Activated CD4-positive, alpha-beta memory T cell treated with anti-CD3 and anti-CD28 coated beads, Interleukin-2, amount 10 ng/mL, durations not matched to agents 7 days and 5 days (primary cell): ENCODE measurements at regions not wholly inside any gene's neighbourhood (a gene's known extent, or its start where the extent isn't known, plus 50 kb on each side); places are given as distances from the start of the nearest gene placed in this dataset.
"Not testable (repeated sequence)": the region's sequence is repeated elsewhere in the genome, so short reads cannot be mapped to it uniquely, and the experiment has no call there.

Experiments used
- CTCF ChIA-PET: fragments of 350-600 bp; sonication (Branson Sonifier 250); formaldehyde crosslinking; loops from one replicate; lab custom pipeline; 2021; ENCODE audit warnings: antibody characterized with exemption, inconsistent platforms; lab: Charles Lee
- POLR2A ChIA-PET: fragments of 350-600 bp; sonication (Branson Sonifier 250); formaldehyde crosslinking; loops from one replicate; lab custom pipeline; 2021; ENCODE audit warnings: antibody characterized with exemption; lab: Charles Lee
- DNase-seq: peaks from one replicate; pipeline ENCODE4 v3.0.0-alpha.2; 2020
- H3K27ac Mint-ChIP-seq: one replicate; pipeline ENCODE4 v1.8.0; 2021; ENCODE audit warnings: mild to moderate bottlenecking, mixed read lengths
- H3K27me3 Mint-ChIP-seq: one replicate; pipeline ENCODE4 v1.8.0; 2021; ENCODE audit warnings: mixed read lengths
- H3K36me3 Mint-ChIP-seq: one replicate; pipeline ENCODE4 v1.8.0; 2021; ENCODE audit warnings: low read depth, mixed read lengths
- H3K4me1 Mint-ChIP-seq: one replicate; pipeline ENCODE4 v1.8.0; 2021; ENCODE audit warnings: mixed read lengths
- H3K4me3 Mint-ChIP-seq: one replicate; pipeline ENCODE4 v1.8.0; 2021; ENCODE audit warnings: mild to moderate bottlenecking, mixed read lengths
- H3K9me3 Mint-ChIP-seq: one replicate; pipeline ENCODE4 v1.8.0; 2021; ENCODE audit warnings: mixed read lengths

GRCh38 chr4:179165862-179166261 lies 1723.6 kb upstream of the AGA start:
- Mint-ChIP-seq H3K27me3 (no peaks in the 10 kb centered on the region), H3K4me3 (no peak overlapping the region), H3K4me1 (no peaks in the 10 kb centered on the region), H3K27ac (no peak overlapping the region), H3K36me3 (no peaks in the 10 kb centered on the region), H3K9me3 (peaks cover 31% of the 10 kb centered on the region)
- ChIA-PET CTCF (no interaction called here), POLR2A (no interaction called here)
- no peak for DNase-seq

DNA sequence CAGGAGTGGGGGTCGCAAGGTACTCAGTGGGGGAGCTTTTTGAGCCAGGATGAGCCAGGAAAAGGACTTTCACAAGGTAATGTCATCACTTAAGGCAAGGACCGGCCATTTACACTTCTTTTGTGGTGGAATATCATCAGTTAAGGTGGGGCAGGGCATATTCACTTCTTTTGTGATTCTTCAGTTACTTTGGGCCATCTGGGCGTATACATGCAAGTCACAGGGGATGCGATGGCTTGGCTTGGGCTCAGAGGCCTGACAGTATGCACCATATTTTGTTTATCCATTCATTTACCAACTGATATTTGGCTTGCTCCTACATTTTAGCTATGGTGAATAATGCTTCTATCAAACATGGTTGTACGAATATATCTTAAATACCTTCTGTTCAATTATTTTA lies 1728.1 kb upstream of the AGA start:
- CTCF ChIA-PET, result not testable (repeated sequence)

GRCh38 chr4:179182741-179183140 lies 1740.5 kb upstream of the AGA start:
- no peak overlapping the region for H3K27ac Mint-ChIP-seq
- no peaks in the 10 kb centered on the region for H3K27me3 Mint-ChIP-seq
- ChIA-PET POLR2A (no interaction called here), CTCF (no interaction called here)
- H3K36me3 Mint-ChIP-seq, result no peaks in the 10 kb centered on the region
- no peak overlapping the region for H3K4me3 Mint-ChIP-seq
- no peaks in the 10 kb centered on the region for H3K4me1 Mint-ChIP-seq
- peaks cover 4% of the 10 kb centered on the region for H3K9me3 Mint-ChIP-seq
- no peak for DNase-seq

More for the DNA sequence above, 1728.1 kb upstream of the AGA start:
- H3K27me3 Mint-ChIP-seq, POLR2A ChIA-PET, H3K4me1 Mint-ChIP-seq, H3K36me3 Mint-ChIP-seq, H3K27ac Mint-ChIP-seq, DNase-seq, H3K4me3 Mint-ChIP-seq: not testable (repeated sequence)
- peaks cover 36% of the 10 kb centered on the region for H3K9me3 Mint-ChIP-seq

DNA sequence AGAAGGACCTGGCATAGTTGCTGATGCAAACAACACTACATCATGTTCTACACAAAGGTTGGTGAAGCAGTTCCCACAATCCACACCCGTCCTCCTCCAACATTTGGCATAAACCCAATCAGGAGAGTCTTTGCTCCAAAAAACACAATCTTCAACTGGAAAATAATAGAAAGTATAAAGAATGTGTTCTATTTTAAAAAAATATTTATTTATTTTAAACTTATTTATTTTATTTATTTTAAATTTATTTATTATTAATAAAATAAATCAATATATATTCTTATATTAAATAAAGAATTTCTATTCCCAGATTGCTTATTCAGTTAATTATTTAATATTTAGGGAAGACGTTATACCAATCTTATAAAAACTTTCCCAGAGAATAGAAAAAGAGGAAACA lies 1753.7 kb upstream of the AGA start:
- Mint-ChIP-seq H3K27ac (no peak overlapping the region), H3K4me1 (no peaks in the 10 kb centered on the region), H3K9me3 (no peaks in the 10 kb centered on the region), H3K36me3 (no peaks in the 10 kb centered on the region), H3K4me3 (no peak overlapping the region), H3K27me3 (no peaks in the 10 kb centered on the region)
- POLR2A ChIA-PET, result no interaction called here
- CTCF ChIA-PET, result no interaction called here
- DNase-seq, result no peak

- DNase-seq, result no peak
- Mint-ChIP-seq H3K9me3 (no peaks in the 10 kb centered on the region), H3K4me3 (no peak overlapping the region), H3K27me3 (no peaks in the 10 kb centered on the region), H3K36me3 (no peaks in the 10 kb centered on the region), H3K4me1 (no peaks in the 10 kb centered on the region), H3K27ac (no peak overlapping the region)
- ChIA-PET POLR2A (no interaction called here), CTCF (no interaction called here)
These were observed 1754.3 kb upstream of the AGA start for GRCh38 chr4:179196511-179196910.

DNA sequence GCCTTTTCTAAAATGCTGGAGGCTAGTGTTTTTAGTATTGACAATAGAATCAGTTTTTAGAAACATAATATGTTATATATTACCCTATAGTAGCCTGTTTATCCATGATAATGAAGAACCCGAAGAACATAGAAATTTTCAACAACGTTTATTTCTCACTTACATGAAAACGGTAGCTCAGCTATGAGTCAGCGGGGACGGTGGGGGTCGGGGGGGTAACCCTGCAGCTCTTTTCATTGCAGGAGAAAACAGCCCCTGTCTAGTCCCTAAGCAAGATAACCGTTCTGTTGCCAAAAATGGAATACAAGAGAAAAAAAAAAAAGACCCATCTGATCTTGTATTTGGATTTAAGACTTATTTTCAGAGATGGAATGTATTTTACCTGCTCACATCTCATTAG lies 1758.4 kb upstream of the AGA start:
- Mint-ChIP-seq H3K27me3 (no peaks in the 10 kb centered on the region), H3K4me1 (no peaks in the 10 kb centered on the region), H3K9me3 (no peaks in the 10 kb centered on the region), H3K4me3 (no peak overlapping the region), H3K36me3 (no peaks in the 10 kb centered on the region), H3K27ac (no peak overlapping the region)
- CTCF ChIA-PET, result no interaction called here
- POLR2A ChIA-PET, result no interaction called here
- no peak for DNase-seq

- CTCF ChIA-PET, result no interaction called here
These were observed 1783.4 kb upstream of the AGA start for GRCh38 chr4:179225594-179225993.

GRCh38 chr4:179248821-179249220 lies 1806.6 kb upstream of the AGA start:
- DNase-seq, result no peak
- Mint-ChIP-seq H3K27ac (no peak overlapping the region), H3K36me3 (no peaks in the 10 kb centered on the region), H3K4me1 (no peaks in the 10 kb centered on the region), H3K27me3 (no peaks in the 10 kb centered on the region), H3K9me3 (no peaks in the 10 kb centered on the region), H3K4me3 (no peak overlapping the region)
- ChIA-PET POLR2A (no interaction called here), CTCF (no interaction called here)

More at GRCh38 chr4:179225594-179225993, 1783.4 kb upstream of the AGA start:
- H3K36me3 Mint-ChIP-seq, result no peaks in the 10 kb centered on the region
- H3K9me3 Mint-ChIP-seq, result peaks cover 14% of the 10 kb centered on the region
- no peaks in the 10 kb centered on the region for H3K4me1 Mint-ChIP-seq
- no peaks in the 10 kb centered on the region for H3K27me3 Mint-ChIP-seq
- H3K27ac Mint-ChIP-seq, result no peak overlapping the region
- no peak overlapping the region for H3K4me3 Mint-ChIP-seq
- no peak for DNase-seq
- POLR2A ChIA-PET, result no interaction called here

- Mint-ChIP-seq H3K27me3 (no peaks in the 10 kb centered on the region), H3K9me3 (peaks cover 5% of the 10 kb centered on the region), H3K4me3 (no peak overlapping the region), H3K27ac (no peak overlapping the region), H3K36me3 (no peaks in the 10 kb centered on the region), H3K4me1 (no peaks in the 10 kb centered on the region)
- POLR2A ChIA-PET, result no interaction called here
- CTCF ChIA-PET, result no interaction called here
- DNase-seq, result no peak
These were observed 1826.6 kb upstream of the AGA start for GRCh38 chr4:179268791-179269190.

DNA sequence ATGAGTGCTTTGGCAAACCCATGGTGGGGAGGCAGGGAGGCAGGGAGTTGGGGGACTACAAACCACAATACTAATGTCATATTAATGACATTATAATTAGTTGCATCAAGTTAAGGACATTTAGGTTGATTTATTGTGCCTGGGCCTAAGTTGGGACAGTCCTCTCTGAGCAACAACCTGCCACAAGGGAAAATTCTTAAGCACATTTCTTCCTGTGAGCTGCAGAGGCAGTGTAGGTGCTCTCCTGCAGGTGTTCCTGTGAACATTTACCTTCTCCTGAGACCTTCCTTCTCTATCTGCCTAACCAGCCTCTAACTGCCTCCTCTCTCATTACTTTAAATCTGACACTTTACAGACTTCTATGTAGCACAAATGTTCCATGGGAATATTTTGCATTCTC lies 1830.0 kb upstream of the AGA start:
- DNase-seq, result no peak
- CTCF ChIA-PET, result no interaction called here
- no peaks in the 10 kb centered on the region for H3K36me3 Mint-ChIP-seq
- POLR2A ChIA-PET, result no interaction called here
- H3K27me3 Mint-ChIP-seq, result no peaks in the 10 kb centered on the region
- H3K9me3 Mint-ChIP-seq, result peaks cover 3% of the 10 kb centered on the region
- H3K4me3 Mint-ChIP-seq, result no peak overlapping the region
- no peaks in the 10 kb centered on the region for H3K4me1 Mint-ChIP-seq
- no peak overlapping the region for H3K27ac Mint-ChIP-seq

DNA sequence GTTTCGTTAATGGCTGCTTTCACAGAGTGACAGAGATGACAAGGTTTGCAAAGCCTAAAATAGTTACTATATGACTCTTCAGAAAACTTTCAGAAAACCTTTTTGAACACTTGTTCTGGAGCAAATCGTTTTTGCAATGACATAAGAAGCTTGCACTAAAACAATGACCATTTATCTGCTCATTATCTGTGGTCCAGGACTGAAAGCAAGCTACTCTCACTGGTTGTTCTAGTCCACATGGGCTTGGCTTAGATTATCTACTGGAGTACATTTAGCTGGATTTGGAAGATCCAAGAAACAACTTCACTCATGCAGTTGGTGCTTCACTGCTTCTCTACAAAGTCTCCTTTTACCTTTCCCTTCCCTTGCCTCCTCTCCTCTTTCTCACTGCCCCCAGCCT lies 1836.4 kb upstream of the AGA start:
- ChIA-PET POLR2A (no interaction called here), CTCF (no interaction called here)
- Mint-ChIP-seq H3K36me3 (no peaks in the 10 kb centered on the region), H3K27me3 (no peaks in the 10 kb centered on the region), H3K4me3 (no peak overlapping the region), H3K4me1 (no peaks in the 10 kb centered on the region), H3K27ac (no peak overlapping the region), H3K9me3 (peaks cover 9% of the 10 kb centered on the region)
- no peak for DNase-seq

DNA sequence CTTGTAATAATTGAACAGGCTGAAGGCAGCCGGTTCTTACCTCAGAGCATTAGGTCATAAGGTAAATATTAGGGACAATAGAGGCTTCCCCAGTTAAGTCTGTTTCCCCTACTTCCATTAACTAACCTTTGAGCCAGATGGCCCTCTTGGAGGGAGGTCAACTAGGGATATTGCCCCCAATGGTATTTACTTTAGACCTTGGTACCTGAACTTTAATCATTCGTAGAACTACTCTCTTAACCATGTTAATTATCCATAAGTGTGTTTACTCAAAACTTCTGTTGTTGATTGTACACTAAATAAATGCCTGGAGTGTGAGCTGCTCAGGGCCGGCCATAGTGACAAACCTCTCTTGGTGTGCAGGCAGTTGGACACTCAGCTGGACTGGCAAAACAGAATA lies 1843.5 kb upstream of the AGA start:
- no peak for DNase-seq
- no peak overlapping the region for H3K27ac Mint-ChIP-seq
- no peaks in the 10 kb centered on the region for H3K4me1 Mint-ChIP-seq
- POLR2A ChIA-PET, result no interaction called here
- H3K9me3 Mint-ChIP-seq, result peaks cover 9% of the 10 kb centered on the region
- CTCF ChIA-PET, result no interaction called here
- H3K36me3 Mint-ChIP-seq, result no peaks in the 10 kb centered on the region
- H3K27me3 Mint-ChIP-seq, result no peaks in the 10 kb centered on the region
- H3K4me3 Mint-ChIP-seq, result no peak overlapping the region

- Mint-ChIP-seq H3K9me3 (no peaks in the 10 kb centered on the region), H3K36me3 (no peaks in the 10 kb centered on the region), H3K27me3 (no peaks in the 10 kb centered on the region), H3K27ac (no peak overlapping the region), H3K4me3 (no peak overlapping the region), H3K4me1 (no peaks in the 10 kb centered on the region)
- no peak for DNase-seq
- ChIA-PET CTCF (no interaction called here), POLR2A (no interaction called here)
These were observed 1849.4 kb upstream of the AGA start for GRCh38 chr4:179291657-179292056.

- ChIA-PET CTCF (interaction anchor here (1.0 kb wide), 1 partner anchor 15 kb away, joined by 3 read pairs; no protein-coding TSS in a partner anchor), POLR2A (no interaction called here)
- H3K9me3 Mint-ChIP-seq, result no peaks in the 10 kb centered on the region
- H3K4me1 Mint-ChIP-seq, result no peaks in the 10 kb centered on the region
- DNase-seq, result no peak
- no peaks in the 10 kb centered on the region for H3K27me3 Mint-ChIP-seq
- H3K4me3 Mint-ChIP-seq, result no peak overlapping the region
- no peak overlapping the region for H3K27ac Mint-ChIP-seq
- H3K36me3 Mint-ChIP-seq, result no peaks in the 10 kb centered on the region
These were observed 1850.2 kb upstream of the AGA start for GRCh38 chr4:179292468-179292867.
